GM12874 (cell line): ENCODE measurements at regions not wholly inside any gene's neighbourhood (a gene's known extent, or its start where the extent isn't known, plus 50 kb on each side); places are given as distances from the start of the nearest gene placed in this dataset.

Source experiments
- CTCF ChIP-seq: IDR thresholded peaks from 2 replicates; pipeline ENCODE4 v1.5.1; 2011; ENCODE audit warnings: low read depth, mild to moderate bottlenecking, control low read depth, low read length, moderate library complexity; ENCODE audit not compliant: insufficient read depth

GRCh38 chr5:2326601-2327000, 424.9 kb downstream of the IRX2 start:
- TF ChIP-seq CTCF: no peak

- no peak for TF ChIP-seq CTCF
These were observed 426.7 kb downstream of the IRX2 start for GRCh38 chr5:2324788-2325187.

GRCh38 chr5:2320611-2321010, 430.9 kb downstream of the IRX2 start:
- no peak for TF ChIP-seq CTCF

GRCh38 chr5:2317540-2317939, 433.9 kb downstream of the IRX2 start:
- TF ChIP-seq CTCF: no peak

GRCh38 chr5:2311851-2312250, 429.1 kb upstream of the IRX4 start:
- no peak for TF ChIP-seq CTCF

GRCh38 chr5:2310946-2311345, 428.2 kb upstream of the IRX4 start:
- TF ChIP-seq CTCF: no peak

- TF ChIP-seq CTCF: no peak
These were observed 424.9 kb upstream of the IRX4 start for GRCh38 chr5:2307631-2308030.

- TF ChIP-seq CTCF: no peak
These were observed 424.0 kb upstream of the IRX4 start for GRCh38 chr5:2306711-2307110.
